H54 (cell line): ENCODE measurements at regions not wholly inside any gene's neighbourhood (a gene's known extent, or its start where the extent isn't known, plus 50 kb on each side); places are given as distances from the start of the nearest gene placed in this dataset.

Experiments
- DNase-seq: peaks from one replicate; pipeline ENCODE4 v3.0.0; 2011; ENCODE audit warnings: low spot score, mixed read lengths; ENCODE audit not compliant: insufficient read length
- FAIRE-seq: peaks from 3 replicates; lab custom pipeline; 2011; peaks lifted over from hg19 to GRCh38; lab: Jason Lieb, UNC
- POLR2A ChIP-seq: IDR thresholded peaks from 2 replicates; pipeline ENCODE4 v1.6.1; 2011; ENCODE audit warnings: low read depth, mild to moderate bottlenecking, low read length

GRCh38 chr21:43274022-43274945 is 105.5 kb downstream of the CRYAA start:
- DNase-seq = no peak
- no peak for FAIRE-seq
- TF ChIP-seq POLR2A = no peak

DNA sequence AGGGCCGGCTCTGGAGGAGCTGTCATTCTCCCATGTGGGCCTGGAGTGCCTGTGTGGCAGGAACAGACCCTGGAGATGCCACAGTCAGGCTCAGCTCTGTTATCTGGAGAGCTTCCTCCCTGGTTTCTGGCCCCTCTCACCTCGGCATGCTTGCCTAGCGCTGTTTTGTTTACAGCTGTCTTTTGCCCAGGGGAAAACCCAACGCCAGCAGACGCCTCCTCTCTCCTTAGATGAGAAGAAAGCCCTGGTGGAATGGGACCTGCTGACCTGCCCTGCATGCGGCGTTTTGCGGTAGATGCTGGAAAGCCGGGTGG is 104.9 kb downstream of the CRYAA start:
- no peak for TF ChIP-seq POLR2A
- FAIRE-seq (no peak), DNase-seq (no peak)

DNA sequence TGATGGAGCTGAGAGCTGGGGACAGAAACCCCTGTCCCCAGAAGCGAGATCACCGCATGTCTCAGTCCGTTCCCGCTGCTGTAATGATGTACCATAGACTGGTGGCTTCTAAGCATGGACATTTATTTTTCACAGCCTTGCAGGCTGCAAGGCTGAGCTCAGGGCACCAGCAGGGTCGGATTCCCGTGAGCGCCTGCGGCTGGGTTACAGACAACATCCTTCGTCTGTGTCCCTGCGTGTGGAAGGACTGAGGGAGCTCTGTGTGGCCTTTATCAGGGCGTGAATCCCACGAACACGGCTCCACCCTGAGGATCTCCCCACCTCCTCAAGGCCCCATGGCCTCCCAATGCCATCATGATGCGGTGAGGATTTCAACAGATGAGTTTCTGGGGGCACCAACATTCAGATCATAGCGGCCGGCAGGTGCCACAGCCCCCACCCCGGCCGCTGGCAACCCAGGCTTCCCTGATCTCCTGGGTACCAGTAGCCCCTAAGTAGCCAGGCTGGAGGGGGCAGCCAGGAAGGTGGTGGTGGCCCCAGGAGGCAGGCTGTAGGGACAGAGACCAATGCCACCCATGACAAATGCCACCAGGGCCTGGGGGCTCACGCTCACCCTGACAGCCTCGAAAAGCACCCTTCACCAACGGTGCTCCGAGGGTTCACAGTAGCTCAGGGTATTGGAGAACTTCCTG is 104.4 kb downstream of the CRYAA start:
- TF ChIP-seq POLR2A = no peak
- DNase-seq (no peak), FAIRE-seq (no peak)

DNA sequence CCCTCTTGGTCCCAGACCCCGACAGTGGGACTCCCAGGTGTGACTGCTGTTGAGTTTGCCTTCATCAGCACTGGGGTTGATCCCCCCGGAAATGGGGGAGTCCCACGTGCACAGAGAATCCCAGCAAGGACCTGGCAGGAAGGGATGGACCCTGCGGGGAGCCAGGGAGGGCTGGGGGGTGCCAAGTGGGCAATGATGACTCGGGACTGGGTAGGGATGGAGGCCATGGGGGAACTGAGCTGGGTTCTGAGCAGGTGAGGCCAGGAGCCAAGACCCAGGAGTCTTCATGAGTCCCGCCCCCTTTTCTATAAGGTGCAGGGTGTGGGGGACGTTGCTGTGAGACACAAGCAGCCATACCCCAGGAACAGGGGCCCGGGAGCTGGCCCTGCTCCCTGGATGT is 103.8 kb downstream of the CRYAA start:
- TF ChIP-seq POLR2A = no peak
- DNase-seq (no peak), FAIRE-seq (no peak)

- DNase-seq (no peak), FAIRE-seq (no peak)
- no peak for TF ChIP-seq POLR2A
Measured at GRCh38 chr21:43271452-43272020, 102.7 kb downstream of the CRYAA start.

DNA sequence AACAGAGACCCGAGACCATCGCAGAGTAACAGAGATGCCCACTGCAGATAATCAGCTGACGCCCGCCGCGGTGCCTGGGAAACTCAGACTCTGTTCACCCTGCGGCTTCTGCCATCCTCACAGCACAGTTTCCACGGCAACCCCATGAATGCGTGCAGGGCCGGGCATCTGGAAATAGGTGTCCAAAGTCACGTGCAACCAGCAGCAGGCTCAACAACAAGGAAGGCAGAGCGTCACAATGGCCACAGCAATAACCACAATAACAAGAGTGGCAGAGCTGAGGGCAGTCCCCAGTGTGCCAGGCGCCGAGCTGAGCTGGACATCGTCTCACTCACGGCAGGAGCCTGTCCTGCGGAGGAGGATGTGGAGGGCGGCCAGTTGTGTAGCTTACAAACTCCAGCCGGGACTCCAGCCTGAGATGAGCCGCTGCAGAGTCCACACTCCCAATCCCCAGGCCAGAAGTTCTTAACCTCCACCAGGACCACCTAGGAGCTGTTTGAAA is 102.0 kb downstream of the CRYAA start:
- no peak for FAIRE-seq
- DNase-seq = no peak
- no peak for TF ChIP-seq POLR2A

- TF ChIP-seq POLR2A = no peak
- FAIRE-seq (no peak), DNase-seq (no peak)
Measured at GRCh38 chr21:43269957-43270705, 101.3 kb downstream of the CRYAA start.

GRCh38 chr21:43269440-43269839 is 100.6 kb downstream of the CRYAA start:
- no peak for DNase-seq
- no peak for FAIRE-seq
- TF ChIP-seq POLR2A = no peak

DNA sequence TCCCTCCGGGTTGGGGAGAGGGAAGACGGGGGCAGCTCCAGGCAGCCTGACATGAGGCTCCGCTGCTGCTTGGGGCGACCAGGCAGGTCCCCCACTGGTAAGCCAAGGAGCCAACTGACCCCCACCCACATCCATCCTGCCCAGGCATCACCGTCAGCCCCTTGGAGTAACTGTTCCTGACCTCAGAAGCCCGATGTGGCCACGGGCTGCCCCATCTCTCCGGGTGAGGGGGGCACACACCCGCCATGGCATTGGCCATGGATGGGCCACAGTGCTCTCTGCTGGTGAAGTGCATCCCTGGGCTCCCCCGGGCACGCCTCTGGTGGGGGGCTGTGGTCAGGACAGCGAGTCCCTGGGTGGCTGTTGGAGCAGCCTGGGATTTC is 100.0 kb downstream of the CRYAA start:
- no peak for TF ChIP-seq POLR2A
- FAIRE-seq = no peak
- DNase-seq = no peak

- DNase-seq (no peak), FAIRE-seq (no peak)
- TF ChIP-seq POLR2A = no peak
Measured at GRCh38 chr21:43268086-43268803, 99.4 kb downstream of the CRYAA start.

DNA sequence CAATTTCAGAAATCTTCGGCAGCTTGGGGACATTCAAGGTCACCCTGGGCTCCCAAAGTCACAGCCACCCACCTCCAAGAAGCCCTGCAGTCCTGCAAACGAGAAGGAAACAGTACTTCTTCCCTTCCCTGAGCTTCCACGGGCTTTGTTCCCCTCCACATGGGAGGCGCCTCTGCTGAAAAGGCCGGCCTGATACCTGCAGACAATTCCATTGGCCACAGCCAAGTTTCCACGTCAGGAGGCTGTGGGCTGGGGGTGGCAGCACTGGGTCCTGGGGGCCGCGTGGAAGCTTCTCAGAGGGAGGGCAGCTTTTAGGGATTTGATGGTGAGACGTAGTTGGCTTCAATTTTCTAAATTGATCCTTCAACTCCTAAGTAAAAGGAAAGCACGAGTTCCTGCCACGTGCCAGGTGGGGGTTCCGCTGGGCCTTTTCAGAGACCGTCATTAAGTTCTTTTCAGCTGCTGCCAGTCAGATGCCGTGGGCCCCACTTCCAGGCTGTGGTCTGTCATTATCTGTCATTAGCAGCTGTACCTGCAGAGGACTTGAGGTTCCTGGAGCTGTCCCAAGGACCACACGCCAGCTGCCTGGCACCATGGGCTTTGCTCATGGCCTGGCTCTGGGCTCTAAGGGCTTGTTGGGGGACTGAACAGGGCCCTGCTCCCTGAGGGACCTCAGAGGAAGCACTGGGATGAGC is 98.7 kb downstream of the CRYAA start:
- no peak for DNase-seq
- FAIRE-seq = no peak

DNA sequence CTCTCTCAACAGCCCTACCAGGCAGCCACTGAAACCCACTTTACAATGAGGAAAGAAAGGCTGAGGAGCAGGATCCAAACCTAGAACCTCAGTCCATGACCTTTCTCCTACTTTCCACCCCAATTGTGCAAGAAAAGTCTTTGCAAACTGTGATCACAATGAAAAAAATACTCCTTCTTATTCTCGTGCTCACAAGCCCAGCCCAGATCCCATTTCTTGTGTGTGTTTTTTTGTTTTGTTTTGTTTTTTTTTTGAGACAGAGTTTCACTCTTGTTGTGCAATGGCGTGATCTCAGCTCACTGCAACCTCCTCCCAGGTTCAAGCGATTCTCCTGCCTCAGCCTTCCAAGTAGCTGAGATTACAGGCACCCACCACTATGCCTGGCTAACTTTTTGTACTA is 97.7 kb downstream of the CRYAA start:
- DNase-seq (no peak), FAIRE-seq (no peak)
- TF ChIP-seq POLR2A = no peak

More for the DNA sequence above, 98.7 kb downstream of the CRYAA start:
- TF ChIP-seq POLR2A = no peak
